HG02798 (cell line): ENCODE measurements at regions not wholly inside any gene's neighbourhood (a gene's known extent, or its start where the extent isn't known, plus 50 kb on each side); places are given as distances from the start of the nearest gene placed in this dataset.

Experiments used
- ATAC-seq: cut with Tn5 transposase; IDR thresholded peaks from one replicate; pipeline ENCODE4 v1.9.1; 2021; ENCODE audit warnings: mild to moderate bottlenecking; ENCODE audit not compliant: unreplicated experiment, poor library complexity

DNA sequence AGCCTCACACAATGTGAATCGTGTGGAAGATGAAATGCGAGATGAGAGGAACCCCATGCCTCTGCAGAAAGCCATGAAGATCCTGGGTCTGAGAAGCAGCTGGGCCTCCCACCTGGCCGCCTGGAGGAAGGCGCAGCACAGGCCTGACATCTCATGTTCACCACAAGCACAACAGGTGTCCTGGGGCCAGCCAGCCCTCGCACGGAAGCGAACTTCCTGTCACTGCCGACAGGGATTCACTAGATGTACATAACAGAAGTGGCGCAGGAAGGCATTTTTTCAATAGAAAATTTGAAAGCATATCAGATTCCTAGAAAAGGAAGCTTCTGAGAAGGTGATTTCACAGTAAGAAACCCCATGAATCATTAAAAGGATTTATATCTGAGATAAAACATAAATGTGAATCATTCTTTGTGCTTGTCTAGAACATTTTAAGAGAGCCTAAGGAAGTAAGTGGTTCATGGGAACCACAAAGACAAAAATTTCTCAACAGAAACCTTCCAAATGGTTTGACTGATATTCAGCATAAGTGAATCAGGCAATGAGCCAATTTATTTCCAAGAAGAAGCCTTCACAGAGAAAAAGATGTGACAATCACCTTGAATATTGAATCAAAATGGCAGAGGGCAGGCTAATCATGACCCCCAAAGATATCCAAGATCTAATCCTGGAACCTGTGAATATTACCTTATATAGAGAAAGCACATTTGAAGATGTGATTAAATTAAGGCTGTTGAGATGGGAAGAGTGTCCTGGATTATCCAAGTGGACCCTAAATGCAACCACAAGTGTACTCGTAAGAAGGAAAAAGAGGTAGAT, 311.9 kb downstream of the DUSP6 start:
- ATAC-seq, result peak; percentile 99

GRCh38 chr12:89038831-89039512, 313.3 kb downstream of the DUSP6 start:
- no peak for ATAC-seq

- no peak for ATAC-seq
Observed at GRCh38 chr12:89033062-89033461, 319.2 kb downstream of the DUSP6 start.

- no peak for ATAC-seq
Observed at GRCh38 chr12:89029961-89030360, 322.3 kb downstream of the DUSP6 start.

- no peak for ATAC-seq
Observed at GRCh38 chr12:89024580-89024979, 327.7 kb downstream of the DUSP6 start.

DNA sequence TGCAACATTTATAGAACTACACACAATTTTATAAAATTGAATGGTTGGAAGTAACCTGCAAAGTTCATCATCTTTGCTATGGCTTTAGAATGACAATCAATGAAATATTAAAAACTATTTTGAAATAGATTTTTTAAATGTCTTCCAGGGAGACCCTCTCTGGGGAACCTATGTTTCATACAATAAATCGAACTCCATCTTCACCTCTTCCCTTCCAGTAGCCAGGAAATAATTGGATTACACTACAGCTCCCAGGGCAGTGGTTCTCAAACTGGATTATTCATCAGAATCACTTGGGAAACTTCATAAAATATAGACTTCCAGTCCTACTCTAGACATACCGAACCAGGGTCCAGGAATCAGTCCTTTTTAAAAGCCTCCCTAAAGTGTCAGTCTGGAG, 328.4 kb downstream of the DUSP6 start:
- no peak for ATAC-seq

DNA sequence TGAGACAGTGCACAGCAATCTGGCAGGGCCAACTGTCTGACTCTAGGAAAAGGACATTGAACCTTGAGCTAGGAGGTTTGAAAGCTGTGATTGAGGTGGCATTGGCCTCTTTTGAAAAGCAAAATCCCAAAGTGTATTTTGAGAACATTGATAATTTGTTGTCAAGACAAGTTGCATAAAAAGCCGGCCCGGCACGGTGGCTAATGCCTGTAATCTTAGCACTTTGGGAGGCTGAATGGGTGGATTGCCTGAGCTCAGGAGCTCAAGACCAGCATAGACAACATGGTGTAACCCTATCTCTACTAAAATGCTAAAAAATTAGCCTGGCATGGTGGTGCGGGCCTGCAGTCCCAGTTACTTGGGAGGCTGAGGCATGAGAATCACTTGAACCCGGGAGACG, 331.6 kb downstream of the DUSP6 start:
- ATAC-seq, result no peak

DNA sequence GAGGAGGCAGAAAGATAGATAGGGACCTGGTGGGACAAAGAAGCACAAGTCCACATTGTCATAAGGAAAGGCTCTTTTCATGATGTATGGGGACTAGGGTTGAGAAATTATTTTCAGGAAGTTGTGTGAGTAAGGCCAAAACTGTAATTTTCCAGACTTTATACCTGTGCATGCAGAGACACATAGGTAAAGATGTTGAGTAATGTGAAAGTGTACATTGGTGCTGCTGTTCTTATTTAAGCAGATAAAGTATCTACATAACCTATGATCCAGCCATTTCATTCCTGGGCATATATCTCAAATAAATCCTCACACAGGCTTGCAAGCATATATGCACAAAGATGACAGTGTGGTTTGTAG, 332.2 kb downstream of the DUSP6 start:
- ATAC-seq, result no peak

GRCh38 chr12:89019439-89020120, 332.7 kb downstream of the DUSP6 start:
- peak; percentile 98 for ATAC-seq

GRCh38 chr12:89016970-89017778, 335.1 kb downstream of the DUSP6 start:
- ATAC-seq, result peak; percentile 52

GRCh38 chr12:89015419-89015818, 336.9 kb downstream of the DUSP6 start:
- no peak for ATAC-seq

DNA sequence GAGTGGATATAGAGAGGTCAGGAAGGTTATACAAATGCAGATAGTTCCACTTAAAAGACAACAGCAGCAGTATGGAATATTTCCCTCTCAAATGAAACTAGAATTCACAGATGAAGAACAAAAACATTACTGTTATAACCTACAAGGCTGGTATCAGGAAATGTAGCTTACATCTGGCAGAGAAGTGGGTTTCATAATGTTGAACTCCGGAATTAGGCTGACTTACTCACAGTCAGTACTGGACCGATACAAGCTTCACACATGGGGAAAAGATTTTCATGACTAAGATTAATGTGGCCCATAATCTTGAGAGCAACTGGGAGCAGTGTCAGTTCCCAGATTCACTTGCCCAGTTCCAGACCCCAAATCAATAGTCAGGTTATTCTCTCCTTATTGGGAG, 353.9 kb downstream of the DUSP6 start:
- ATAC-seq, result no peak

DNA sequence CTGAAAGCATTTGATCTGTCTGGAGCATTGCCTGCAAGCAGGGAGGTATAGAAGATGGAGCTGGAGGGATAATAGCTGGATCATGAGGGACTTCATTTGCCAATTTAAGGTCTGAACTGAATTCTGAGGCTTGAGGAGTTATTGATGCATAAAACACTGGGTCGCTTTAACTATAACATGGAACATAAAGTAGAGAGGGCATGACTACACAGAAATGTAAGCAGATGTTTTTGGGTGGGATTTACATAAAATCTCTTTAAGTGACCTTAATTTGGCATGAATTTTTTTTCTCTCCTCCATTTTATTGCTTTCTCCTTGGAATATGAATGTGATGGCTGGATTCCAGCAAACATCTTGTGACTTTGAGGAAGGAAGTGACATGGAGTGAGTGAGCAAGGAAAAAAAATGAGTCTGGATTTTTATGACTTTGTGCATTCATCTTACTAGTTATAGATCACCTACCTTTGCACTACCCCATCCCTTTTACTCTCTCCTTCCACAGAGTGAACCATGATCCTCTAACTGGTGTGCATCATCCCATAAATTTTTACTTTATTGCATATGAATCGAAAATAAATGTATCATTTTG, 356.0 kb downstream of the DUSP6 start:
- no peak for ATAC-seq

DNA sequence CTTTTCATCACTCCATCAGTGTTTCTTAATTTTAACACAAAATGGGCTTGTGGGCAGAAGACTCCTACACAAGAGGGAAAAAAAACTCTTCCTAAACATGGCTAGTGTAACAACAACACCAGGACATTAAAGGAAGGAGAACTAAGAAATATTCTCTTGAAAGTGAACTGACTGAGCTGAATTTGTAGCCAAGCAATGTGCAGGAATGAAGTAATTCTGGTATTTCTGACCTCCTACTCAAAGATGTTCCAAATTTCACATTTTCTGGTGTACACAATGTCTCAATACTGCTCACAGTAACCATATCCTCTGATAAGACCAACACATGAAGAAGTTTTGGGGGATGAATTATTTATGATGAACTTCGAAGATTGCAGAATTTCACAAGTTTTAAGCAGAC, 357.3 kb downstream of the DUSP6 start:
- no peak for ATAC-seq

DNA sequence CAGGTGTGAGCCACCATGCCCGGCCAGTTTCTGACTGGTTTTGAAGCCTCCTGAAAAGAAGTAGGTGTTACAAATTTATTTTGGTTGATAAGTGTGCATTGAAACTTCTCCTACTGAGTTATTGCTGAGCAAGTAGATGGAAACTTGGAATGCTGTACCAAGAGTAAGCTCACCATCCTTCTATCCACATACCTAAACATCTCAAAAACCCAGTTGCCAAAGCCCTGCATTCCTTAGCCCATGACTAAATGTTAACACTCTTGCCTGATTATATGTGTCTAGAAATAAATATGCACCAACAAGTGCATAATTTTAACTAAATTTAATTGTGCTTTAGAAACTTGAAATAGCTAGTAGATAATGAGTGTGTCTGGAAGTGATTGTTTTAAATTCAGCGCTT, 357.8 kb downstream of the DUSP6 start:
- ATAC-seq, result no peak

DNA sequence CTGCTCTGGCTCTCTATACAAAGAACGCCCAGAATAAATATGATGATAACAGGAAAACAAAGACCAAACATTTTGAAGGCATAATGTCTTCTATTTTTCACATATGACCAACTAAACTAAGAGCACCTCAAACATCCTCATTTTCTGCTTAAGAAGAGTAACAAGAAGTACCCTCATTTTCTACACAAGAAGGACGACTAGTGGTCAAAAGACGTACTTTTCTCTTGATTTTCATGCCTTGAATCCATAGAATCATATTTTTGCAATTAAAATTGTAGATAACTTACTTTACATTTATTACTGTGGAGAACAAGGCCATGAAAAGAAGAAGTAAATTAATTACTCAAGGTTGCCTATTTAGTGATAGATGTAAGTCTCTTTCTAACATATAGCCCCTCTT, 358.6 kb downstream of the DUSP6 start:
- peak; percentile 72 for ATAC-seq

DNA sequence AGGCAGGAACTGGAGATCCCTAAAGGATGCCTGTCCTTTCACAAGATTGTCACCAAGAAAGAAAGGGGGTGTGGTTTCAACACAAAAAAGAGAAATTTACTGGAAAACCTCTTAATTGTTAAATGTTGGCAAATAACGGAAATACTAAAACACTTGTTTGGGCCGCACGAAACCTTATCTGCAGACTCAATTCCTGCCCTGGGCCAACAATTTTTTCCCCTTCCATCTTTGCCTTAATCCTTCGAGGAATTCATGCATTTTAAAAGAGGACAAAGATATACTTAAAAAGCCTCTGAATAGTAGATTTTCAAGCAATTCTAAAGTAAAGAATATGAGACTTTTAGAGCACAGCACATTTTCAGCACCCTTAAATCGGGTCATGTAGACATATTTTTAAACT, 366.2 kb downstream of the DUSP6 start:
- ATAC-seq, result no peak

- no peak for ATAC-seq
Observed at GRCh38 chr12:88985631-88986030, 366.7 kb downstream of the DUSP6 start.

GRCh38 chr12:88985011-88985410, 367.3 kb downstream of the DUSP6 start:
- ATAC-seq, result no peak

DNA sequence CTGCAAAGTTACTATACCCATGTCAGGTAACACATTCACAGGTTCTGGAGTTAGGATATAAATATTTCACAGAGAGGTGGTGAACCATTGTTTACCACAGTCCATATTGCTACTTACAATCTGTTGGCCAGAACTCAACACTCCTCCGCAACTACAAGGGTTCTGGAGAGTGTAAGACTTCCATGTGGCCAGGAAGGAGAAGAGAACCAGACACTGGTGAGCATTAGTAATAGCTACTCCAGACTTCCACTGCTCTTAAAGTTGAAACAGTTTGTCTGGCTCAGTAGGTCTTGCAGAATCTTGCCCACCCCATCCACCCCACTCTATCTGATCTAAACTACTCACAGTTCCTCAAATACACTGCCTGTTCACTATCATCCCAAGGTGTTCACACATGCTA, 369.6 kb downstream of the DUSP6 start:
- ATAC-seq, result no peak
